ENCODE measurements at regions not wholly inside any gene's neighbourhood (a gene's known extent, or its start where the extent isn't known, plus 50 kb on each side); places are given as distances from the start of the nearest gene placed in this dataset.
"Not testable (repeated sequence)": the region's sequence is repeated elsewhere in the genome, so short reads cannot be mapped to it uniquely, and the experiment has no call there.

GRCh38 chrX:3791449-3791848 lies 78.0 kb upstream of the PRKX start:
- DNase-seq (ENCODE audit: low read depth, low spot score), result no peak

- DNase-seq (ENCODE audit: low read depth, low spot score), result peak; percentile 90
Measured at GRCh38 chrX:3788494-3789233, 75.2 kb upstream of the PRKX start.

GRCh38 chrX:3787856-3788255 lies 74.4 kb upstream of the PRKX start:
- DNase-seq (ENCODE audit: low read depth, low spot score), result no peak

- not testable (repeated sequence) for DNase-seq (ENCODE audit: low read depth, low spot score)
Measured at GRCh38 chrX:3785822-3786221, 72.4 kb upstream of the PRKX start.

GRCh38 chrX:3780564-3780963 lies 67.1 kb upstream of the PRKX start:
- DNase-seq (ENCODE audit: low read depth, low spot score), result no peak

- DNase-seq (ENCODE audit: low read depth, low spot score), result no peak
Measured at GRCh38 chrX:3779546-3779945, 66.1 kb upstream of the PRKX start.

GRCh38 chrX:3777416-3777815 lies 64.0 kb upstream of the PRKX start:
- peak; percentile 27 for DNase-seq (ENCODE audit: low read depth, low spot score)

GRCh38 chrX:3771766-3772165 lies 58.3 kb upstream of the PRKX start:
- no peak for DNase-seq (ENCODE audit: low read depth, low spot score)

- DNase-seq (ENCODE audit: low read depth, low spot score), result no peak
Measured at GRCh38 chrX:3768881-3769280, 55.4 kb upstream of the PRKX start.
